GM19023 (cell line): ENCODE measurements at regions not wholly inside any gene's neighbourhood (a gene's known extent, or its start where the extent isn't known, plus 50 kb on each side); places are given as distances from the start of the nearest gene placed in this dataset.

Experiments
- ATAC-seq: cut with Tn5 transposase; IDR thresholded peaks from one replicate; pipeline ENCODE4 v1.9.1; 2021; ENCODE audit warnings: mild to moderate bottlenecking, moderate library complexity; ENCODE audit not compliant: unreplicated experiment

DNA sequence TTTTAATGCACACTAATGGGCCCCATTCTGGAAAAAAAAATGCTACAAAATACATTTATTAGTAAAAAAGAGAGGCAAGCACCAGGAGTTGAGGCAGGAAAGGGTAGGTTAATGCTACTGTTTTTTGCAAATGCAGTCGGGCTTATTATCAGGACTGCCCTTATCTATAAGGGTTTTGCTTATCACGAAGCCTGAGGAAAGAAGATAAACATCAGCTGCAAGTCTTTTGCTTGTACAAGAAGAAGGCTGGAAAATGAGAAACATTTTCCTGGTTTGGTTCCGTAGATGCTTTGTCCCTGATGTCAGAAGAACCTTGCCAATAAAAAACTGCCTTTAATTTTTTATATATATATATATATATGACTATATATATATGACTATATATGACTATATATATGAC is 189.3 kb upstream of the VGLL2 start:
- no peak for ATAC-seq

DNA sequence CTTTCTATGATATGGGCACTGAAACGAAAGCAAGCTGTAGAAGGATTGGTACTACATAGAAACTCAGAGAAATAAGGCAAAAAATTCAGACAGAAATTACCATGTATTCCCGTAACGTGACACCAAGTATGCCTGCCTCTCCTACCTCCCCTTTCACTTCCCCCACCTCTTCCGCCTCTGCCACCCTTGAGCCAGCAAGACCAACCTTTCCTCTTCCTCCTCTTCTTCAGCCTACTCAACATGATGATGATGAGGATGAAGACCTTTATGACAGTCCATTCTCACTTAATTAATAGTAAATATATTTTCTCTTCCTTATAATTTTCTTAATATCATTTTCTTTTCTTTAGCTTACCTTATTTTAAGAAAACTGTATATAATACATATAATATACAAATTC is 188.1 kb upstream of the VGLL2 start:
- ATAC-seq, result no peak

DNA sequence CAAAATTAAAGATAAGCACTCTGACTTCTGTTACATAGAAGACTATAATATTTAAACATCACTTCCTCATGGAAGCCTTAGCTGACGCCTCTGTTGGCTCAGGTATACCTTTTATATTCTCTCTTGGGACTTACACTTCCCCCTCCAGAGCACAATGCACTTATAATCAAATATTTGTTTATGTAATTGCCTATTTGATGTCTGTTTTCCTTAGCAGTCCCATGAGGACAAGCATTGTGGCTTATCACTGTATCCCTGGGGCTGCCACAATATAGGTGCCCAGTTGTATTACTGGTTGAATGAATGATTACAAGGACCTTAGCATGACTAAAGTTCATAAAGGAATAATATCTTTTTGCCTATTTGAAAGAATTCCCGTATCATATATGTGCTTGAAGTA is 186.7 kb upstream of the VGLL2 start:
- ATAC-seq, result no peak

DNA sequence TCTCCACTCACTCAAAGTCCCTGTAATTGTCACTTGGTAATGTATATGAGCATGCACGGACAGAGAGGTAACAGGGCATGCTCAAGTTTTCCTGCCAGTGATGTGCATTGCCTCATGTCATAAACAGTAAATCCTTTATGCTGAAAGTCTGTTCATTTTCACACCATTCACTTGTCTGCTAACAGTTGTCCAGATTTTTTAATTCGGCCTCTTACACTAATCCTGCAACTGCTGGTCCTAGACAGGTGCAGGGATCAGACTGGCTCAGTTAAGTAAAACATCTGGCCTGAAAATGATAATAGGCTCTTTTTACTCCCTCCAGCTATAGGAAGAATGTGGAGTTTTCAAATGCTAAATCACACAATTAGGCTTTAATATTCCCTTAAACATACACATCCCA is 185.4 kb upstream of the VGLL2 start:
- ATAC-seq, result no peak

DNA sequence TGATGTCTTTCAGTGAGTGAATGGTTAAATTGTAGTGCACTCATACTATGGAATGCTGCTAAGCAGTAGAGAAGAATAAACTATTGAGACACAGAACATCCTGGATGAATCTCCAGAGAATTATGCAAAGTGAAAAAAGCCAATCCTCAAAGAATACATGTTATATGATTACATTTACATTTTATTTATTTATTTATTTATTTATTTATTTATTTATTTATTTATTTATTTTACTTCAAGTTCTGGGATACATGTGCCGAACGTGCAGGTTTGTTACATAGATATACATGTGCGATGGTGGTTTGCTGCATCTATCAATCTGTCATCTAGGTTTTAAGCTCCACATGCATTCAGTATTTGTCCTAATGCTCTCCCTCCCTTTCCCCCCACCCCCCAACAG is 175.8 kb upstream of the VGLL2 start:
- no peak for ATAC-seq

DNA sequence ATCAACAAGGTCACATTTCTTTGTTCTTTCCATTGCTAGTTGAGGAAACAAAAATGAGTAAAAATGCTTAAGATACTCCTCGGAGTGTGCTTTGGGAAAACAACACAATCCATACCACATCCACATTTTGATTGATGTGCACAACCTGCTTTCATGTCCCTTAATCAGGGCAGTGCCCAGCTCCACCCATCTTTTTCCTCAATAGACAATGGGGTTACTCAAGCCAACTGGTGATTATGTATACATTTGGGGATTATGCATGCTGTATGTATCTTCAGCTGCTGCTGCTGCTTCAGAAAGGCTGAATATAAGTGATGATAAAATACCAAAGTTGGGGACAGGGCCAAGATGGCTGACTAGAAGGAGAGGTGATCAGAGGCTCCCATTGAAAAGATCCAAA is 155.2 kb upstream of the VGLL2 start:
- no peak for ATAC-seq

DNA sequence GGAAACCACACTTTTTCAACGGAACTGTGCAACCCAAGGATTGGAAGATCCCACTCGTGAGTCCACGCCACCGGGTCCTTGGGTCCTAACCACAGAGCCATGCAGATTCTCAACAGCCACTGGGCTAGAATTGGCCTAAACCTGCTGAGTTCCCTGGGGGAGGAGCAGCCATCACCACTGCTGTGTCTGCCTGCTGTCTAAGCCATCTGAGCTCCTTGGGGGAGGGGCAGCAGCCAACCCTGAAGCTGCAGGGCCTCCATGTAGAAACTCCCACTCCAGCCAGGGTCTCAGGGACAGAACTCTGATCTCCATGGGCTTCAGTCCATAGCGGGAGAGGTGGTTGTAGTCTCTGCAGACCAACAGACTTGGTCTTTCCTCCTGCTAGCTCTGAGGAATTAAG is 154.6 kb upstream of the VGLL2 start:
- no peak for ATAC-seq

DNA sequence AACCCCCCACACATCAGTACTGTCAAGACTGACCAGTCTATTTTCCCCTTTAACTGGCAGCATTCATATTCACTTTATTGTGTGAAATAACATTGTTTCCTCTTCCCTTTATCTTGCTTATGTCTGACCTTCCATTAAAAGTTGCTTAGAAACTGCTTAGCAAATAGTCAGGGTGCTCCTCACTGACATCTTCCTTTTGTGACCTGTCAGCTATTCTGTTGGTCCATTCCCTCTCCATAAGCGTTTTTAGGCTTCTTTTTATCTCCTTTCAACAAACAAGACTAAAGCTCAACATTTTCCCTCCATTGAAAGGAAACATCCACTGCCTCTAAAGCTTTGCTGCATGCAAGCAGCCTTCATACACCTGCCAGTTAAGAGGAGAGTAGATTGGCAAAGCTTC is 147.7 kb upstream of the VGLL2 start:
- no peak for ATAC-seq

DNA sequence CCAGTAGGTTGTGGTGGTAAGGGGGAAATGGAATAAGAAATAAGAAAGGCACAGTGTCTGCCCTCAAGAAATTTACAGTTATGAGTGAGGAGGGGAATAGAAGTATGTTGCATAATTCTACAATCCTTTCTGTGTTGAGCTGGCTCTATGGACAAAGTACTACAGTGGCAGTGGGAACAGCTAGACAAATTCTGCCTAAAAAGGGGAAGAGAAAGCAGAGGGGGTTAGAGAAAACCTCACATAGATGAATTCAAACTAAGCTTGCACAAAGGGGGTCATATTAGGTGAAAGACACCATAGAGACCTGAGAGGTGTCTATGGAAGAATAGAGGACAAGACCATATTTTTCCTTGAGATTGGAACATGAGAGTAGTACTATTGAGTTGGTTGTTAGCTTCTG is 146.9 kb upstream of the VGLL2 start:
- no peak for ATAC-seq

DNA sequence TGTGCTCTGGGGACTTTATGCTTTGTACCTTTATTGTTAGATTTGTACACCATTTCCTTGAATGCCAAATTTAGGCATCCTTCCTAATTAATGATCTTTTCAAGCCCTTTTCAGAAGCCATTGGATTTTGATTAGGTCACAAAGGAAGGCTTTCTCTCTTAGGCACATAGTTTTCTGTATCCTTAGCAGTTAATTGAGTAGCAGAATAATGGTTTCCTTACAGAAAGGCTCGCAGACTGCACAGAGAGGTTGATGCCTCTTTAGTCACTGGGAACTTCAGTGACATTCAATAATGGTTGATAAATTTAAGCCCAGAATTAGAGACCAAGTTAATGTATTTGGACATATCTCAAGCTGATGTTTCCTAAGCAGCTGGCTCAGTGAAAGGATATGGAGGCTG is 139.1 kb upstream of the VGLL2 start:
- ATAC-seq, result no peak

DNA sequence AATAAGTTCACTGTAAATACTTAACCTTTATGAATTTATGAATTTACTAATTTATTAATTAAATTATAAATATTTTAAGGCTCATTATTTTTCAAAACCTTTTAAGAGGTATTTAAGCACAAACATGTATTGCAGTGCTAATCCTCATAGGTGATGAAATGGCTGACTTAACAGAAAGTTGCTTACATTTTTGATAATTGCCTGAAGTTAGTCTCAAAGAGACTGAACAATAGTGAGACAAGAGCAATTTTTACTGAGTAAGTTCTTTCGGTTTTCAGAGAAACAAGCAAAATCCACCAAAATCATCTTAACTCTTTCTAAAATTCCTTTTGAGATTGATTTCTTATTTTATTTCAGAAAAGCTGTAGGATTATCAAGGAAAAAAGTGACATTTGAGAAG is 137.3 kb upstream of the VGLL2 start:
- no peak for ATAC-seq

DNA sequence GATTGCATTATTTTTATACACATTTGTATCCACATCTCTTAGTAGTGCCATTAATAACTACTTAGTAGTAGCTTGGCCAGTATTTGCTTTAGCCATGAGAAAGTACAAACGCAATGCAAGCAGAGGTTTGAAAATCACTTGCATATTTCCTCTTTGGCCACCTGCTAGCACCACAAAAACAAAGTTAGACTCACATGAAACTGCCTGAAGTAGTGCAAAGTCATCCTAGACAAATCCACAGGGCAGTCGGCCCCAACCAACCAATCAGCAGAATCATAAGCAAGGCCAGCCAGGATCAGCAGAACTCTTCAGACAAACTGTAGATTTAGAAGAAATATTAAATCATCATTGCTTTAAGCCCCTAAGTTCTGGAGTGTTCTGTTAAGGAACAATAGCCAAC is 135.2 kb upstream of the VGLL2 start:
- no peak for ATAC-seq

DNA sequence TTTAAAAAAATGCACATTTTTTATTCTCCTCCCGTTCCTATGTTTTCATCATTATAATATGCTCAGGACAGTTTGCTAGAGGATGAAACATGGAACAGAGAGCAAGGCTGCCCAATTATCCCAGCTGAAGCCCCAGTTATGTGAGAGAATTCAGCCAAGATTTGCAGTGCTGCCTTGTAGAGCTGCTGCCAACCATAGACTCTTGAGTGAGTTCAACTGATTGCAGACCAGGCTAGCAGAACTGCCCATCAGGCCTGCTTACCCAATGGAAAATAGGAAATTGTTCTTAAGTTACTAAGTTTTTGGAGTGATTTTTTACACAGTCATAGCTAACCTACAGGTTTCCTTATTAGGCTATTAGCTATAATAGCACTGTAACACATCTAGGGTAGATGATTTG is 128.7 kb upstream of the VGLL2 start:
- ATAC-seq, result no peak

DNA sequence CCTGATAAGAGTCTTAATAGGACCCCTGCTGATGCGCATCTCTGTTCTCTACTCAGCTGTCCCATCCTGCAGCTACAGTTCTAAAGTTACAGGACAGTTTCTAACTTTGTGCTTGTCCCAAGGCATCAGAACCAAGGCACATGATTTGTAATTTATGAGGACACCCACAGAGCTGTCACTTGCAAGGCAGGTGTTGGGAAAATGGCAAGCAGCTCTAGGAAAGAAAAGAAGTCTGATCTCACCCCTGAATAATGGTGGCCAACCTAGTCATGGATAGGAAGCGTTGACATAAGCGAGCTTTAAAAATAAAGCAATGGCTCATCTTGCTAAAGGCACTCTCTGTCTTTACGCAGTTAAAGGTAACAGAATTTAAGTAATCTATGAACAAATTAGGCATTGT is 127.6 kb upstream of the VGLL2 start:
- no peak for ATAC-seq

DNA sequence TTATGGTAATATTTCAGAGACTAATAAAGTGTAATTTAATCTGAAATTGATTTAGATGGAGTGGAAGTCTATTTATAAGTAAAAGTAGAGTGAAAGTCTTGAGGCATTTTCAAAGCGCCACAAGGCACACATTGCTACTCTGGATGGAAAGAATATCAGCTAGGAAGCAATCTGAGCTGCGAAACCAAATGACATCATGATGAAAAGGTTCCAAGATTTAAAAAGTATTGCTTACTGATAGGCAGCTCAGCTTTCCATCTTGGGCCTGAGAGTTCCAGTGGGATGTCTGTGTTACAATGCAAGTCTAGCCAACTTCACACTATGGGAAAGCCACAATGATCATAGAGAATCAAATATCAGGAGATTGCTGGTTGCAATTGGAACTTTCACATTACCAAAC is 126.9 kb upstream of the VGLL2 start:
- ATAC-seq, result no peak

DNA sequence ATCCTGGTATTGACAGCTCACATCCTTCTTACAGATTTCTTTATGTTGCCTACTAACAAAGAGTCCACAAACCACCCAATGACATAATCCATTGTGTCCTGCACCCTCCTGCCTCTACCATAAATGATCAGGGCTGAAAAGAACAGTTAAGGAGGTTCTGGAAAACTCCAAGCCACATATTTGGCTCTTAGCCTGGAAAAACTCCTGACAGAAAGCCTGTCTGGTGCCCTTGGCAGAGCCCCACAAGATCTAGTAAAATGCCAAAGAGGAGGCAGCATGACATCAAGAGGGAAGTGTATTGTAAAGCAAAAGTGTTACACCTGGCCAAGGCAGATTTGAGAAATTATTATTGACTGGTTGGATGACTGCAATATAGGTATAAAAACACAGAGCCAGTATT is 126.4 kb upstream of the VGLL2 start:
- ATAC-seq, result no peak

DNA sequence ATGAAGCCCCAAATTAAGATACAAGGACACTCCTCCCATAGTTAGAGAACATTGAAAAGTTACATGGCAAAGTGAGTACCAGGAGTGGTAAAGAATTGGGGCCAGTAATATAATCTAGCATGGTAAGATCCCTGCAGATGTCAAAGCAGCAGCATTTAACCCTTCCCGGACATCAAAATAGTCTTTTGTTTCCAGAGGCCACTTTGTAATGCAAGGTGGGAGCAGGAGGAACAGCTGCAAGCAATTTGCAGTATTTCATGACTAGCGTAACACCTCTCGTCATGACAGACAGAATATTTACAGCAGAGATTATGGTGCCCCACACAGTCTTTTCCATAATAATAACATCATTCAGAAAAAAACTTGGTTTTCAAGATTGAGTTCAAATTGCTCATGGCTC is 123.2 kb upstream of the VGLL2 start:
- no peak for ATAC-seq

DNA sequence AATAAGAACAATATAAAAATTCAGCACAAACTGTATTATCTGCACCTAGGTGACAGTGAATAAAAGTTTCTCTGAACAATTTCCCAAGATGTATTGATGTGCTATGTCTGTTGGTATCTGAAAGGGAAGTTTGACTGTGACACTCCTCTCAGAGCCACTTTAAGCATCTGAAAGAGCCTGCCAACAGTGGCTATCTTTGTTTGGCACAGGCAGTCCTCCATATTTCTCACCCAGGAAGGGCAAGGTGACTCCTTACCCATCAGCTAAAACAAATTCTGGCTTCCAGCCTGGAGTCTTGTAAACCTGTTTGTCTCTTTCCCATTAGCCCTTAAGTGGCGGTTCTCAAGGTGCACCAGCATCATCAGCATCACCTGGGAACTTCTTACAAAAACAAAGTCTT is 122.4 kb upstream of the VGLL2 start:
- ATAC-seq, result no peak

DNA sequence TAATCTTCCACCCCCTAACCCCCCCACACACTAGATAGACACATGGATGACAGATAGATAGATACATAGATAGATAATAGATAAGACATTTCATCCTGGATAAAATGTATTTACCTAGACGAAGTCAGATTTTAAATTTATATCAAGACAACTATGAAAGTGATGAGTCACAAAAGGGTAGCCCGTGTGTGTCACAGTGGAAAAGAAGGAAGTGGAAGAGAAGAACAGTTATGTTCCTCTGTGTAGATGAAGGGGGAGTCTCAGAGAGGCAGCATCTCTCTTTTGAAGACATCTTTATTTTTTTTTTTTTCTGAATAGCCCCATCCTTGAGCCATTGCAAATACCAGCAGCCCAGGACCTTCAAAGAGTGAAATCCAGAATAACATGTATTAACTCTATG is 121.7 kb upstream of the VGLL2 start:
- ATAC-seq, result no peak

DNA sequence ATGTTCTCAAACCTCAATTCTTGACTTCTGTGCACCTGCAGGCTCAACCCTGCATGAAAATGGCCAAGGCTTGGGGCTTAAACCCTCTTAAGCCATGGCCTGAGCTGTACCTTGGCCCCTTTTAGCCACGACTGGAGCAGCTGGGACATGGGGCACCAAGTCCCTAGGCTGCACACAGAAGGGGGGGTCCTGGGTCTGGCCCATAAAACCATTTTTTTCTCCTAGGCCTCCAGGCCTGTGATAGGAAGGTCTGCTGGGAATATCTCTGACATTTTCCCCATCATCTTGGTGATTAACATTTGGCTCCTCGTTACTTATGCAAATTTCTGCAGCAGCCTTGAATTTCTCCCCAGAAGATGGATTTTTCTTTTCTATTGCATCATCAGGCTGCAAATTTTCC is 119.4 kb upstream of the VGLL2 start:
- ATAC-seq, result no peak

DNA sequence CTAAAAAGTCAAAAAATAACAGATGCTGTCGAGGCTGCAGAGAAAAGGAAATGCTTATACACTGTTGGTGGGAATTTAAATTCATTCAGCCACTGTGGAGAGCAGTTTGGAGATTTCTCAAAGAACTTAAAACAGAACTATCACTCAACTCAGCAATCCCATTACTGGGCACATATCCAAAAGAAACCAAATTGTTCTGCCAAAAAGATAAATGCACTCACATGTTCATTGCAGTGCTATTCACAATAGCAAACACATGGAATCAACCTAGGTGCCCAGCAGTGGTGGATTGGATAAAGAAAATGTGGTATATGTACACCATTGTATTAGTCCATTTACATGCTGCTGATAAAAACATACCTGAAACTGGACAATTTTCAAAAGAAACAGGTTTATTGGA is 116.0 kb upstream of the VGLL2 start:
- no peak for ATAC-seq

DNA sequence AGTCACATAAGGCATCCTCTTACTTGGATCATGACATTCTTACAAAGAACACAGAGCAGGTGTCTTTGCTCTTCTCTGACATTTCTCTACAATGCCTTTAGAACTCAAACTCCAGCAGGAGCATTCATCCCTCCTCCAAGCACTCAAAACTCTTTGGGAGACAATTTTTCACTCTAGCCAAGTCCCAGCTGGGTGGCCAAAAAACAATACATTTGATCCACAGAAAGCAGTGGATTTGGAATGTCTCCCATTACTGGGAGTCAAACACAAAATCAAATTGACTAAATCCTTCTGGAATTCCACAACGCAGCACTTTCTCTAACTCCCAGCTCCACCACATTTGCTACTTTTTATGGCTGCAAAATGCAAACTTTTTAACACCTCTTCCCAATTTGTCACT is 108.6 kb upstream of the VGLL2 start:
- ATAC-seq, result no peak

DNA sequence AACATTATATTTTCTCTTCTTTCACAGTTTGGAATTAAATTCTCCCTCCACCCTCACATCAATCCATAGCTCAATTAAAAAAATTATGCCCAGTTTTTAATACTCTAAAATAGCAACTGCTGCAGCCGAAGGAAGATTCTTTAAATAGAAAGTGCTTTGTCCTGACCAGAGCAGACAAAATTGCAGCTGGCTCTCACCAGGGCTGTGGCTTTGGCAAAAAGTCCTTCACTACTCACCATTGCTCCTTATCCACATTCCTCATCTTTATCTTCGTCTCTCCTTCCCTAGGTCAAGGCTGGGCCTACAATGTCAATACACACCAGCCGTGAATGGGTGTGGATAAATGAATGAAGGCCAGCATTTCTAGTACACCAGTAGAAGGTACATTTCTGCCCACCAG is 107.9 kb upstream of the VGLL2 start:
- ATAC-seq, result no peak

DNA sequence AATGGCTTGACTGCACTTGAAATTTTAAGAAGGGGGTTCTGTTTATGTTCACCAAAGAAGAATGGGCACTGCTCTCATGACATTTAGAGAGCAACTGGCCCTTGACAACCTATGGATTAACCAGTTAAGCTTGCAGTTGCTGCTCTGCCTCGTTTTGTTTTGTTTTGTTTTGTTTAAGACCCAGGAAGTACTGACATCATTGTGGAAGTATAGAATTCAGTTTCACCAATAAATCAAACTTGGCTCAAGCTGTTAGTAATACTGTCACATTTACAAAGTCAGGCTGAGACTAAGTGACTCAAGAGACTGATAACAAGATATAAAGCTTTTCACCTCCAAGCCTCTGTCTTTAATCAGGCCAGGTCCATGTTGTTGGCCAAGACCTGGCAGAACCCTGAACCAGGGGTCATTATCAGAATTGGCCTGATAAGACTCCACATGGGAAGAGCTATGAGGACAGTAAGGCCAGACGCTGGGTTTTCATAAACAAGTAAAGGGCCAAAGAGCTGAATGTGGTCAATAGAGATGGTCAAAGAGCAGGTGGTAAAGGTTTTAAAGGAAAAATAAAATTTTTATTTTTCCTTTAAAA is 99.4 kb upstream of the VGLL2 start:
- ATAC-seq, result no peak
